H1 (cell line): ENCODE measurements at regions not wholly inside any gene's neighbourhood (a gene's known extent, or its start where the extent isn't known, plus 50 kb on each side); places are given as distances from the start of the nearest gene placed in this dataset.

Experiments
- CTCF ChIA-PET: fragments of 300-600 bp; sonication (Branson Sonifier 250); formaldehyde crosslinking; loops from one replicate; lab custom pipeline; 2021; ENCODE audit not compliant: partially characterized antibody; lab: Charles Lee
- POLR2A ChIA-PET: fragments of 300-600 bp; sonication (Branson Sonifier 250); formaldehyde crosslinking; loops from one replicate; lab custom pipeline; 2021; ENCODE audit warnings: inconsistent platforms; ENCODE audit not compliant: partially characterized antibody; lab: Charles Lee
- DNase-seq, 2 experiments: peaks; one replicate each; pipeline versions ENCODE4 v3.0.0 to v3.0.0-alpha.2; 2010 to 2022; ENCODE audit warnings: low spot score in 2 of 2, low read depth in 1 of 2, mixed read lengths in 1 of 2
- FAIRE-seq: peaks from 2 replicates; lab custom pipeline; 2011; peaks lifted over from hg19 to GRCh38; lab: Jason Lieb, UNC
- H2AFZ ChIP-seq: 2 replicates; pipeline ENCODE4 v1.8.1; 2012; ENCODE audit warnings: low read length, inconsistent platforms
- H2AK5ac ChIP-seq: 2 replicates; pipeline ENCODE4 v1.6.1; 2013; ENCODE audit warnings: low read depth, low read length
- H2BK120ac ChIP-seq: replicated peaks from 2 replicates; pipeline ENCODE3; 2013; ENCODE audit warnings: low read depth, low read length, inconsistent platforms
- H2BK12ac ChIP-seq: 2 replicates; pipeline ENCODE4 v1.6.1; 2013; ENCODE audit warnings: low read depth, low read length
- H2BK15ac ChIP-seq: 2 replicates; pipeline ENCODE4 v1.6.1; 2013; ENCODE audit warnings: low read length
- H2BK20ac ChIP-seq: 2 replicates; pipeline ENCODE4 v1.6.1; 2013; ENCODE audit warnings: low read length
- H2BK5ac ChIP-seq: 2 replicates; pipeline ENCODE4 v1.6.1; 2013; ENCODE audit warnings: low read depth, low read length
- H3K14ac ChIP-seq: 2 replicates; pipeline ENCODE4 v1.6.1; 2013; ENCODE audit warnings: inconsistent platforms; ENCODE audit not compliant: insufficient read length
- H3K18ac ChIP-seq: 2 replicates; pipeline ENCODE4 v1.6.1; 2013; ENCODE audit warnings: low read length; ENCODE audit errors: extremely low read depth
- H3K23ac ChIP-seq: 2 replicates; pipeline ENCODE4 v1.6.1; 2013; ENCODE audit warnings: inconsistent platforms; ENCODE audit not compliant: insufficient read length
- H3K23me2 ChIP-seq: 2 replicates; pipeline ENCODE4 v1.6.1; 2013; ENCODE audit warnings: low read depth, low read length
- H3K27ac ChIP-seq: 2 replicates; pipeline ENCODE4 v1.6.1; 2011; ENCODE audit warnings: low read depth, low read length, inconsistent platforms
- H3K27me3 ChIP-seq, 4 experiments: replicated peaks in 1 of 4; 1 replicate in 1 of 4; 2 replicates in 3 of 4; pipeline versions ENCODE4 v1.6.1 to v1.8.1; 2011 to 2013; ENCODE audit warnings: low read length in 3 of 4, mild to moderate bottlenecking in 3 of 4, inconsistent platforms in 2 of 4, mixed read lengths in 2 of 4, moderate library complexity in 1 of 4; ENCODE audit not compliant: control insufficient read depth in 3 of 4, insufficient read depth in 3 of 4; ENCODE audit errors: extremely low read depth in 1 of 4
- H3K36me3 ChIP-seq, 4 experiments: 2 replicates each; pipeline versions ENCODE4 v1.6.1 to v1.8.1; 2011 to 2013; ENCODE audit warnings: mild to moderate bottlenecking in 4 of 4, low read length in 3 of 4, moderate library complexity in 2 of 4, control low read depth in 1 of 4, inconsistent platforms in 1 of 4; ENCODE audit not compliant: insufficient read depth in 4 of 4, control insufficient read depth in 2 of 4
- H3K4ac ChIP-seq: replicated peaks from 2 replicates; pipeline ENCODE3; 2013; ENCODE audit warnings: low read length, low read depth, mixed read lengths, inconsistent platforms; ENCODE audit not compliant: insufficient read length
- H3K4me1 ChIP-seq, 4 experiments: replicated peaks in 1 of 4; 1 replicate in 1 of 4; 2 replicates in 3 of 4; pipeline versions ENCODE4 v1.6.1 to v1.8.1; 2011 to 2013; ENCODE audit warnings: low read length in 3 of 4, inconsistent platforms in 2 of 4, mixed read lengths in 1 of 4; ENCODE audit not compliant: insufficient read depth in 4 of 4, control insufficient read depth in 3 of 4
- H3K4me2 ChIP-seq, 2 experiments: 2 replicates each; pipeline versions ENCODE4 v1.6.1 to v1.8.1; 2011 to 2013; ENCODE audit warnings: low read depth in 2 of 2, low read length in 2 of 2, control low read depth in 1 of 2, inconsistent platforms in 1 of 2, mild to moderate bottlenecking in 1 of 2; ENCODE audit not compliant: insufficient read depth in 1 of 2
- H3K4me3 ChIP-seq, 4 experiments: fragments of 200-600, 300-600 bp in 1 of 4; sonication (generic), shearing (Covaris generic), sonication (Bioruptor Twin) in 1 of 4; 2 replicates each; pipeline versions ENCODE4 v1.5.1 to v1.8.1; 2011 to 2016; ENCODE audit warnings: low read length in 4 of 4, low read depth in 3 of 4, control low read depth in 2 of 4, inconsistent platforms in 2 of 4, mild to moderate bottlenecking in 2 of 4, mixed read lengths in 1 of 4, moderate library complexity in 1 of 4; ENCODE audit not compliant: insufficient read depth in 2 of 4; ENCODE audit errors: extremely low read depth in 1 of 4
- H3K56ac ChIP-seq: replicated peaks from 2 replicates; pipeline ENCODE3; 2013; ENCODE audit warnings: low read depth, mild to moderate bottlenecking, mixed read lengths, low read length, inconsistent platforms; ENCODE audit not compliant: insufficient read length
- H3K79me1 ChIP-seq: 2 replicates; pipeline ENCODE4 v1.6.1; 2013; ENCODE audit warnings: low read depth, low read length, control low read depth
- H3K79me2 ChIP-seq, 2 experiments: 2 replicates each; pipeline versions ENCODE4 v1.6.1 to v1.8.1; 2012 to 2013; ENCODE audit warnings: low read length in 2 of 2, mild to moderate bottlenecking in 2 of 2, inconsistent platforms in 1 of 2; ENCODE audit not compliant: insufficient read depth in 2 of 2, control insufficient read depth in 1 of 2
- H3K9ac ChIP-seq, 4 experiments: replicated peaks in 1 of 4; 1 replicate in 1 of 4; 2 replicates in 3 of 4; pipeline versions ENCODE4 v1.6.1 to v1.8.1; 2011 to 2013; ENCODE audit warnings: low read depth in 3 of 4, low read length in 3 of 4, control low read depth in 2 of 4, mild to moderate bottlenecking in 2 of 4, moderate library complexity in 2 of 4, inconsistent platforms in 1 of 4; ENCODE audit errors: extremely low read depth in 1 of 4
- H3K9me3 ChIP-seq, 2 experiments: 2 replicates each; pipeline versions ENCODE4 v1.6.1 to v1.8.1; 2012 to 2013; ENCODE audit warnings: mild to moderate bottlenecking in 2 of 2, moderate library complexity in 2 of 2, control low read depth in 1 of 2, inconsistent platforms in 1 of 2, low read depth in 1 of 2, low read length in 1 of 2, mixed read lengths in 1 of 2; ENCODE audit not compliant: insufficient read depth in 2 of 2
- H4K20me1 ChIP-seq, 2 experiments: replicated peaks in 1 of 2; 2 replicates each; pipeline versions ENCODE3 to v1.8.1; 2011 to 2013; ENCODE audit warnings: inconsistent platforms in 2 of 2, low read length in 2 of 2, mild to moderate bottlenecking in 1 of 2; ENCODE audit not compliant: insufficient read depth in 2 of 2, control insufficient read depth in 1 of 2
- H4K5ac ChIP-seq: 2 replicates; pipeline ENCODE4 v1.6.1; 2013; ENCODE audit warnings: low read length, low read depth, mixed read lengths, inconsistent platforms; ENCODE audit not compliant: insufficient read length
- H4K8ac ChIP-seq: 2 replicates; pipeline ENCODE4 v1.8.0; 2013; ENCODE audit warnings: mild to moderate bottlenecking, moderate library complexity, low read length, inconsistent platforms; ENCODE audit not compliant: insufficient read depth; ENCODE audit errors: extremely low read depth
- H4K91ac ChIP-seq: replicated peaks from 2 replicates; pipeline ENCODE3; 2013; ENCODE audit warnings: low read length, mixed read lengths, inconsistent platforms; ENCODE audit not compliant: insufficient read length
- ASH2L ChIP-seq: fragments of 200-600, 300-600 bp; sonication (generic); IDR thresholded peaks from one replicate; pipeline ENCODE4 v1.7.1; 2017; ENCODE audit warnings: low read length
- CEBPB ChIP-seq: IDR thresholded peaks from 2 replicates; pipeline ENCODE4 v1.6.1; 2012; ENCODE audit warnings: low read depth, low read length
- CREB1 ChIP-seq: IDR thresholded peaks from 2 replicates; pipeline ENCODE4 v1.6.1; 2012; ENCODE audit warnings: inconsistent platforms
- EGR1 ChIP-seq: IDR thresholded peaks from 2 replicates; pipeline ENCODE4 v1.6.1; 2011; ENCODE audit warnings: low read depth, low read length, borderline replicate concordance
- GTF2F1 ChIP-seq: IDR thresholded peaks from 2 replicates; pipeline ENCODE4 v1.6.1; 2012; ENCODE audit warnings: low read depth, low read length, improper control_type of control experiment, borderline replicate concordance
- HDAC2 ChIP-seq, 2 experiments: fragments of 300-600 bp in 1 of 2; sonication (generic) in 1 of 2; IDR thresholded peaks; 2 replicates each; pipeline ENCODE4 v1.6.1; 2011 to 2012; ENCODE audit warnings: low read depth in 2 of 2, low read length in 2 of 2, mild to moderate bottlenecking in 2 of 2, moderate library complexity in 2 of 2, borderline replicate concordance in 1 of 2, inconsistent platforms in 1 of 2
- JUN ChIP-seq: IDR thresholded peaks from 2 replicates; pipeline ENCODE4 v1.6.1; 2011; ENCODE audit warnings: low read depth, mild to moderate bottlenecking, improper control_type of control experiment, low read length
- MAFK ChIP-seq: IDR thresholded peaks from 2 replicates; pipeline ENCODE4 v1.6.1; 2012; ENCODE audit warnings: low read depth, mild to moderate bottlenecking, improper control_type of control experiment, low read length
- POLR2AphosphoS5 ChIP-seq: IDR thresholded peaks from 2 replicates; pipeline ENCODE4 v1.6.1; 2011; ENCODE audit warnings: low read depth, low read length
- POU5F1 ChIP-seq: IDR thresholded peaks from 2 replicates; pipeline ENCODE4 v1.6.1; 2011; ENCODE audit warnings: low read depth, mild to moderate bottlenecking, low read length, moderate library complexity
- RFX5 ChIP-seq: IDR thresholded peaks from 2 replicates; pipeline ENCODE4 v1.6.1; 2011; ENCODE audit warnings: low read depth, low read length, improper control_type of control experiment, borderline replicate concordance
- TAF7 ChIP-seq: optimal IDR thresholded peaks from 2 replicates; pipeline ENCODE3; 2011; ENCODE audit warnings: low read depth, mild to moderate bottlenecking, inconsistent platforms, low read length, moderate library complexity, borderline replicate concordance
- TEAD4 ChIP-seq: IDR thresholded peaks from 2 replicates; pipeline ENCODE4 v1.6.1; 2012; ENCODE audit warnings: low read depth, low read length, inconsistent platforms, mixed read lengths
- YY1 ChIP-seq: IDR thresholded peaks from 2 replicates; pipeline ENCODE4 v1.6.1; 2011; ENCODE audit warnings: low read depth, mild to moderate bottlenecking, low read length
- WGBS, 2 experiments: shearing (Covaris generic) in 1 of 2; methylation state at CpG; one replicate each; pipeline versions ENCODE4 v1.1.6 to v1.1.7; 2013 to 2015; ENCODE audit warnings: low lambda C conversion rate in 2 of 2, mixed read lengths in 2 of 2, inconsistent platforms in 1 of 2, low coverage in 1 of 2, missing lambda C conversion rate in 1 of 2; ENCODE audit not compliant: insufficient replicate concordance in 2 of 2, insufficient coverage in 1 of 2, insufficient read length in 1 of 2; ENCODE audit errors: extremely low coverage in 1 of 2, missing lambda C conversion rate in 1 of 2; 5-methylcytosine and 5-hydroxymethylcytosine counted together
- TF ChIP-seq, protein P1 (sequence below): IDR thresholded peaks from 2 replicates; pipeline ENCODE4 v1.6.1; 2011; ENCODE audit warnings: low read depth, mild to moderate bottlenecking, low read length; ENCODE audit not compliant: insufficient read depth

DNA sequence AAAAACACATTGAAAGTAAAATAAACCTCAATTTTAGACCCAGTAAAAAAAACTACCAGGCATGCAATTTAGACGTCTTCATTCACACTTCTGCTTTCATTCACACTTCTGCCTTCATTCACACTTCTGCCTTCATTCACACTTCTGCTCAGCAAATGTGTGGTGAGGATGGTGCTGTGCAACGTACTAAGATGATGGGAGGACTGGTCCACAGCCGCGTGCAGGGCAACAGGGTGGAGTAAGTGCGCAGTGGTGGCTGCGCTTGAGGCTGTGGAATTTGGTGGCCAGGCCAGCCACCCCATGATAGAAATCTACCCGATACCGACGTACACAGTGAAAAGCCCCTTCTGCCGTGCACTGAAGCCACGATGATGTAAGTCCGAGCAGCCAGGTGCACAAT is 114.3 kb upstream of the CD93 start:
- H3K23ac ChIP-seq: no peak overlapping the region
- FAIRE-seq (no peak), DNase-seq (no peak)
- no peak overlapping the region for H3K56ac ChIP-seq
- H3K18ac ChIP-seq: 0 out of 2 replicates have a peak overlapping the region, but pooled peaks have one; percentile 20
- H3K4me1 ChIP-seq: peaks cover 4 to 14% (median 8%) of the 10 kb centered on the region in 4 experiments
- H2BK5ac ChIP-seq: no peak overlapping the region
- no peaks in the 10 kb centered on the region for H3K9me3 ChIP-seq
- no peak overlapping the region for H3K4me3 ChIP-seq
- H2AFZ ChIP-seq: no peak overlapping the region
- 0 out of 2 replicates have a peak overlapping the region, but pooled peaks have one; percentile 76 for H2BK15ac ChIP-seq
- no peak overlapping the region for H2BK12ac ChIP-seq
- no peak overlapping the region for H3K27ac ChIP-seq
- no peak overlapping the region for H3K4me2 ChIP-seq
- H3K14ac ChIP-seq: no peak overlapping the region
- peak overlapping the region; percentile 52 for H4K91ac ChIP-seq
- no peaks in the 10 kb centered on the region for H4K20me1 ChIP-seq
- H3K4ac ChIP-seq: no peak overlapping the region
- peak overlapping the region; percentile 59; the same call in 1 of the 2 replicates for H2AK5ac ChIP-seq
- no peaks in the 10 kb centered on the region for H3K79me1 ChIP-seq
- peaks cover 0 to 2% (median 0%) of the 10 kb centered on the region in 4 experiments; a peak in 2 of 7 replicates for H3K27me3 ChIP-seq
- H3K23me2 ChIP-seq: no peaks in the 10 kb centered on the region
- H3K79me2 ChIP-seq: no peaks in the 10 kb centered on the region
- H2BK20ac ChIP-seq: no peak overlapping the region
- ChIA-PET POLR2A (interaction anchor here (1.0 kb wide), 1 partner anchor 10 kb away, joined by 3 read pairs; no protein-coding TSS in a partner anchor), CTCF (interaction anchor here (0.6 to 4.2 kb wide), 48 partner anchors 11 to 865 kb away, joined by 3 to 47 read pairs (median 5); partner anchors contain the start of genes SSTR4 and THBD)
- 89% methylated on average over 12 of the region's 12 CpGs; no CpG with 5 or more reads in 1 of the 2 experiments for WGBS, 2 experiments
- no peaks in the 10 kb centered on the region for H3K36me3 ChIP-seq
- no peak overlapping the region for H4K8ac ChIP-seq
- H3K9ac ChIP-seq: no peak overlapping the region
- H2BK120ac ChIP-seq: no peak overlapping the region
- H4K5ac ChIP-seq: no peak overlapping the region
- no peak for TF ChIP-seq JUN
- TF ChIP-seq GTF2F1: no peak
- no peak for TF ChIP-seq TEAD4
- TF ChIP-seq POU5F1: no peak
- no peak for TF ChIP-seq HDAC2 (IDR thresholded peaks at IDR 0.05; ENCODE audit: borderline replicate concordance in 1 of 2, low read depth in 2 of 2, low read length in 2 of 2)
- no peak for TF ChIP-seq YY1
- TF ChIP-seq MAFK: no peak
- no peak for TF ChIP-seq CEBPB
- TF ChIP-seq, protein P1, sequence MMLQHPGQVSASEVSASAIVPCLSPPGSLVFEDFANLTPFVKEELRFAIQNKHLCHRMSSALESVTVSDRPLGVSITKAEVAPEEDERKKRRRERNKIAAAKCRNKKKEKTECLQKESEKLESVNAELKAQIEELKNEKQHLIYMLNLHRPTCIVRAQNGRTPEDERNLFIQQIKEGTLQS: no peak
- no peak for TF ChIP-seq EGR1
- TF ChIP-seq POLR2AphosphoS5: no peak
- TF ChIP-seq TAF7: no peak
- TF ChIP-seq CREB1: no peak
- no peak for TF ChIP-seq RFX5
- TF ChIP-seq ASH2L: no peak
